Cerebellar cortex (tissue), 1 donor: ENCODE measurements at regions not wholly inside any gene's neighbourhood (a gene's known extent, or its start where the extent isn't known, plus 50 kb on each side); places are given as distances from the start of the nearest gene placed in this dataset.
"Not testable (repeated sequence)": the region's sequence is repeated elsewhere in the genome, so short reads cannot be mapped to it uniquely, and the experiment has no call there.

Experiments used
- DNase-seq: peaks from one replicate; pipeline ENCODE4 v3.0.0-alpha.2; 2015; ENCODE audit warnings: low spot score

GRCh38 chr1:221575605-221576004 is 166.3 kb downstream of the DUSP10 start:
- DNase-seq: no peak

GRCh38 chr1:221576268-221576667 is 165.6 kb downstream of the DUSP10 start:
- DNase-seq: no peak

- DNase-seq: no peak
Measured at GRCh38 chr1:221583465-221583864, 158.4 kb downstream of the DUSP10 start.

DNA sequence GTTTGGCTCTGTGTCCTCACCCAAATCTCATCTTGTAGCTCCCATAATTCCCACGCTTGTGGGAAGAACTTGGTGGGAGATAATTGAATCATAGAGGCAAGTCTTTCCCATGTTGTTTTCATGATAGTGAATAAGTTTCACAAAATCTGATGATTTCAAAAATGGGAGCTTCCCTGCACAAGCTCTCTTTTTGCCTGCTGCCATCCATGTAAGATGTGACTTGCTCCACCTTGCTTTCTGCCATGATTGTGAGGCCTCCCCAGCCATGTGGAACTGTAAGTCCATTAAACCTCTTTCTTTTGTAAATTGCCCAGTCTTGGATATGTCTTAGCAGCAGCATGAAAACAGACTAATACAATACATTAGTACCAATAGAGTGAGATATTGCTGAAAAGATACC is 154.9 kb downstream of the DUSP10 start:
- not testable (repeated sequence) for DNase-seq

GRCh38 chr1:221591250-221591649 is 150.6 kb downstream of the DUSP10 start:
- not testable (repeated sequence) for DNase-seq

GRCh38 chr1:221594576-221594975 is 147.3 kb downstream of the DUSP10 start:
- DNase-seq: no peak

DNA sequence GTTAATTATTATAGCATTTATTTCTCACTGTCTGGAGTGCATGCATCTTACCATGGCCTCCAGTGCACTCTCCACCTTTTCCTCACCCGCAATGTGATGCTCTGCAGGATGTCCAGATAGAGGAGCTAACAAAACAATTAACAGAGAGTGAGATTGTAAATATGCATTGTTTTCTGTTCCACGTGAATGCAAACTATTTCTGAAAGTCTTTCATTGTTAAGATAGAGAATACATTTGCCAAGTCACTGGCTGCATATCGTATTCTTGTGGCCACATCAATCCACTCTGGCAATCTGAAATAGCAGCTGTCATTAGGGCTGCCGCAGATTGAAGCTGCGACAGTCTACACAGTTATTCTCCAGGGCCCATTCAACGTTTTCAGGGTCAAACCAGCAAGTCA is 143.8 kb downstream of the DUSP10 start:
- DNase-seq: no peak

DNA sequence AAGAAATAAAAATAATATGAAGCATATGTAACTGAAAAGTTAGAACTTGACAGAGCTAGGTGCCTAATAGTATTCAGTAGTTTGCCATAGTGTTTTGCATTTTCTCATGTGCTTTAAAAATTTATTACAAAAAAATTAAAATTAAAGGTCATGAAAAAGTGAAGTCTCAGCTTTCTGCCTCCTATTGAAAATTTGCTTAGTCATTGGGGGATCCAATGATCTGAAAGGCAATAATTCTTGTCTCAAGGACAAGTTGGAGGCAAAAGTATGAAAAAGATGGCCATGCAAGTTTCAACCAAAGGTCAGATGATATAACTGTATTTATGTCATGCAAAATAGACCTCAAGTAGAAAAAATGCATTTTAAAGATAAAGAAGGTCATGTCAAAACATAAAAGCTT is 140.7 kb downstream of the DUSP10 start:
- no peak for DNase-seq

DNA sequence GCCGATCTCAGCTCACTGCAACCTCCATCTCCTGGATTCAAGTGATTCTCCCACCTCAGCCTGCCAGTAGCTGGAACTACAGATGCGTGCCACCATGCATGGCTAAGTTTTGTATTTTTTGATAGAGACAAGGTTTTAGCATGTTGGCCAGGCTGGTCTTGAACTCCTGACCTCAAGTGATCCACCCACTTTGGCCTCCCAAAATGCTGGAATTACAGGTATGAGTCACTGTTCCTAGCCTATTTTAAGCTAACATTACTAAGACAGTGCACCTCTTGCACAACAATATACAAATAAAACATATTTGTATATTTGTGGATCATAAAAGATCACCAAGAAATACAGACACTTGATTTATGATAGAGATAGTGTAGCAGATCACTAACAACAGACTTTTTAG is 139.1 kb downstream of the DUSP10 start:
- no peak for DNase-seq

DNA sequence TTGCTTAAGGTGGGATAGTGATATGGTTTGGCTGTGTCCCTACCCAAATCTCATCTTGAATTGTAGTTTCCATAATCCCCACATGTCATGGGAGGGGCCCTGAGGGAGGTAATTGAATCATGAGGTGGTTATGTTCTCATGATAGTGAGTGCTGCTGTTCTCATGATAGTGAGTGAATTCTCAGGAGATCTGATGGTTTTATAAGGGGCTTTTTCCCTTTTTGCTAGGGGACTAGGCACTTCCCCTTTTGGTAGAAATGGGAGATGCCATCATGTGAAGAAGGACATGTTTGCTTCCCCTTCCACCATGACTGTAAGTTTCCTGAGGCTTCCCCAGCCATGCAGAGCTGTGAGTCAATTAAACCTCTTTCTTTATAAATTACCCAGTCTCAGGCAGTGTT is 137.5 kb downstream of the DUSP10 start:
- DNase-seq: not testable (repeated sequence)

- DNase-seq: no peak
Measured at GRCh38 chr1:221604948-221605347, 136.9 kb downstream of the DUSP10 start.

DNA sequence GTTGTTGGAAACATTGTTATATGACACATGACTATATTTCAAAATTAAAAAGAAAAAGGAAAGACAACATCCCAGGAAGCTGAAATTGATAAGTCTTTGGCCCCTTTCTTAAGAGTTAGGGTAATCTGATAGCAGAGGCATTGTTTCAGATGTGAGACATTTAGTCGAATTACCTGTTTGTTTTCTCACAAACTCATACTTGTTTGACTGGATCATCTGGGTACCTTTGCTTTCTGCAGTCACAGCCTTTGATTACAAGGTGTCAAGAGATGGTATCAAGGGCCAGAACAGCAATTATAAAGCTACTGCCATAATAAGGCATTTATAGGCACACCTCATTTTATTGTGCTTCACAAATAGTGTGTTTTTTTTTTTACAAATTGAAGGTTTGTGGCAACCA is 136.3 kb downstream of the DUSP10 start:
- no peak for DNase-seq

- DNase-seq: no peak
Measured at GRCh38 chr1:221606256-221606655, 135.6 kb downstream of the DUSP10 start.

GRCh38 chr1:221608835-221609320 is 133.0 kb downstream of the DUSP10 start:
- DNase-seq: no peak

GRCh38 chr1:221611656-221612046 is 130.2 kb downstream of the DUSP10 start:
- no peak for DNase-seq

DNA sequence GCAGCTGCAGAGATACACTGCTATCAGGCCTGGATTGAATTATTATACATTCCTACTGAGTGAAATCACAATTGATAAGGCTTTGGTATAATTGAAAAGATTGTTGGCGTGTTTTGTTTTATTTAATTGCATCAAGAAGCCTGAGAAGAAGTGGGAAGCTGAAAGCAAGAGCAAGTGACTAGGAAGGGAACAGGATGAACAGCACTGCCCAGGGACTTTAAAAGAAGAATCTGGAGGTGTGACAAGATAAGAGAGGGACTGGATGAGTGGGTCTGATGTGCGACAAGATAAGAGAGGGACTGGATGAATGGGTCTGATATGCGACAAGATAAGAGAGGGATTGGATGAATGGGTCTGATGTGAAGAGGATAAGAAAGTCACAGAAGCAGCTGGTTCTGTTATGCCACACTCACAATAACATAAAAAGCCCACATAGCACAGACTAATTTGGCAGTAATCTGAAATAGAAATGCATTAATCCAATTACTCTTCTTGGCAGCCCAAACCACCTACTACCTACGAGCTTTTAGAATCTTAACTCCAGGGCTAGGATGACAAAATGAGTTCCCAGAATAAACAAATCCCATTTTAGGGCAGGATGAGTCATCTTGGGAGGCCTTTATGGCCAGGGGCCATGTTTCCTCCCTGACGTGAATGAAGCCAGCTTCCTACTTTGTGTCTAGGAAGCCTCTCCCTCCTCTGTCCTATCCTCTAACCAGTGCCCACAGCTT is 129.7 kb downstream of the DUSP10 start:
- DNase-seq: no peak

GRCh38 chr1:221620437-221621384 is 121.2 kb downstream of the DUSP10 start:
- DNase-seq: peak; percentile 1

DNA sequence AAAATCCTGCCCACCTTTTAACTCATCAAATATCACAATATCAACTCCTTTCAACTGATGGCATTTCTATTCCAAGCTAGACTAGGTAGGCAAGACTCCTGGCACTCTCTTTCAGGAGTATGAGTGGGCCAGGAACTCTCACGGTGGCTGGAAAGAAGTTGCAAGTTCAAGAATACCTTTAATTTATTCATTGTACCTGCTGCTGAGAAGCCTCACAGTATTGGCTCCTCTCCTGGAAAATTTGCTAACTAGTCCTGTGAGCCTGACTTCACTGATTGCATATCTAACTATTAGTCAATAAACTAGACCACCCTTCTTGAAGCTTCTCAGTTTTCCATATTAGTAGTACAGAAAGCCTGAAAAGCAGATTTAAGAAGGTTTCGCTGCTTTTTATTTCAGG is 120.2 kb downstream of the DUSP10 start:
- DNase-seq: no peak

DNA sequence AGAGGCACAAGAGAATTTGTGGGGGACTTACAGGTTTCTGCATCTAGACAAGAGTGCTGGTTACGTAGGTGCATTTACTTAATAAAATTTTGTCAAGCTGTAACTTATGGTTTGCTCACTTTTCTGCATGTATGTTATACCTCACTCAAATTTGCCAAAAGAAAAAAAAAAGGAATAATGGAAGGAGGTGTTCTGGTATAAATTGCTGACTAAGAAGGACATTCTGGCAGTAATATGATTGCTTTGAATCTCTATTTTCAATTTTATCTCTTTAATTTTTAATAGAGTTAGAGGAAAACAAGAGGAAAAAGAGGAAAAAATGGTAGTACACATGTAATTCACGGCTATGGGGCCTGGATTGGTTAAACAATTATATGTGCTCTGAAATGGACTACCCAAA is 119.5 kb downstream of the DUSP10 start:
- no peak for DNase-seq

DNA sequence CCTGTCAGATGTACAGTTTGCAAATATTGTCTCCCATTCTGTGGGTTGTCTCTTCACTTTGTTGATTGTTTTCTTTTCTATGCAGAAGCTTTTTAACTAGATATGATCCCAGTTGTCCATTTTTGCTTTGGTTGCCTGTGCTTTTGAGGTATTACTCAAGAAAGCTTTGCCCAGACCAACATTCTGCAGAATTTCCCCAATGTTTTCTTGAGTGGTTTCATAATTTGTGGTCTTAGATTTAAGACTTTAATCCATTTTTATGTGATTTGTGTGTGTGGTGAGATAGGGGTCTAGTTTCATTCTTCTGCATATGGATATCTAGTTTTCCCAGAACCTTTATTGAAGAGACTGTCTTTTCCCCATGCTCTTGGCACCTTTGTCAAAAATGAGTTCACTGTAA is 116.9 kb downstream of the DUSP10 start:
- DNase-seq: no peak

DNA sequence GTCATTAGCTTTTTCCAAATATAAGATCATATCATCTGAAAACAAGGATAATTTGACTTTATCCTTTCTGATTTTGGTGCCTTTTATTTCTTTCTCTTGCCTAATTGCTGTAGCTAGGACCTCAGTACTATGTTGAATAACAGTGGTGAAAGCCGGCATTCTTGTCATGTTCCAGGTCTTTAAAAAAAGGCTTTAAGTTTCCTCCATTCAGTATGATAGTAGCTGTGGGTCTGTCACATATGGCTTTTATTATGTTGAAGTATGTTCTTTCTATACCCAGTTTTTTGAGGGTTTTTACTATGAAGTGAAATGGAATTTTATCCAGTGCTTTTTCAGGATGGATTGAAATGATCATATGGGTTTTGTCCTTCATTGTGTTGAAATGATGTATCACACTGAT is 115.8 kb downstream of the DUSP10 start:
- DNase-seq: no peak

GRCh38 chr1:221630236-221630635 is 111.7 kb downstream of the DUSP10 start:
- DNase-seq: no peak

- no peak for DNase-seq
Measured at GRCh38 chr1:221631556-221631955, 110.3 kb downstream of the DUSP10 start.
